Keratinocyte (primary cell): ENCODE measurements at regions not wholly inside any gene's neighbourhood (a gene's known extent, or its start where the extent isn't known, plus 50 kb on each side); places are given as distances from the start of the nearest gene placed in this dataset.

Source experiments
- CTCF ChIP-seq, 3 experiments: IDR thresholded peaks in 1 of 3; conservative IDR thresholded peaks in 1 of 3; optimal IDR thresholded peaks in 1 of 3; 2 replicates in 2 of 3; 3 replicates in 1 of 3; pipeline versions ENCODE3 to v1.5.1; 2011; ENCODE audit warnings: low read length in 3 of 3, mild to moderate bottlenecking in 3 of 3, moderate library complexity in 2 of 3, control low read depth in 1 of 3, inconsistent platforms in 1 of 3; ENCODE audit not compliant: insufficient read depth in 2 of 3; ENCODE audit errors: extremely low read depth in 1 of 3
- EZH2 ChIP-seq: IDR thresholded peaks from one replicate; pipeline ENCODE4 v1.6.1; 2012; ENCODE audit warnings: inconsistent platforms, mild to moderate bottlenecking, low read length, moderate library complexity

GRCh38 chr6:4377603-4378002, 242.2 kb upstream of the ECI2 start:
- TF ChIP-seq CTCF (optimal IDR thresholded peaks at IDR 0.05 in 1 of 3, IDR thresholded peaks at IDR 0.05 in 1 of 3, conservative IDR thresholded peaks at IDR 0.05 in 1 of 3; ENCODE audit: extremely low read depth in 1 of 3, insufficient read depth in 2 of 3, low read length in 3 of 3) (no peak), EZH2 (no peak)
